ENCODE measurements at regions not wholly inside any gene's neighbourhood (a gene's known extent, or its start where the extent isn't known, plus 50 kb on each side); places are given as distances from the start of the nearest gene placed in this dataset.

DNA sequence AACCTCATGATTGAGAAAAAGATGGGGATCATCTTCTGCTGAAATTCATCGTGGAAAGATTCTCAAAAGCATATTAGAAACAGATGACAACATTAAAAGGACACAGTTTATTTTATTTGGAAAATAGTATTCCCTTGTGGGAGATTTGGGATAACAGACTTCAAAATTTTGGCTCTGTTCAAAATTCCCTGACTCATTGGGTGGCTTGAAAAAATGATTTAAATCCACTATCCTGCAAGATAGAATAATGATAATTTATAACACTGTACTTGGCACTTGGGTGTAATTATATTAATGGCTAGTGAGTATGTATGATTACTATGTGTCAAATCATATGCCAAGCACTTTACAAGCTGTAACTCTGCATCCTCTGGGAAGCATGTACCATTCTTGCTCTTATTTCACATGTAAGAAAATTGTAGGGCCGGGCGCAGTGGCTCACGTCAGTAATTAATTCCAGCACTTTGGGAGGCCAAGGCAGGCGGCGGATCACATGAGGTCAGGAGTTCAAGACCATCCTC lies 128.8 kb downstream of the LMNTD1 start:
- no peaks in the 10 kb centered on the region for H3K9me3 ChIP-seq
- H3K27ac ChIP-seq: no peak overlapping the region
- H3K36me3 ChIP-seq: no peaks in the 10 kb centered on the region
- H3K27me3 ChIP-seq: no peaks in the 10 kb centered on the region
- DNase-seq (ENCODE audit: extremely low spot score in 2 of 2): no peak
- no peaks in the 10 kb centered on the region for H3K4me1 ChIP-seq
- TF ChIP-seq, protein P1, sequence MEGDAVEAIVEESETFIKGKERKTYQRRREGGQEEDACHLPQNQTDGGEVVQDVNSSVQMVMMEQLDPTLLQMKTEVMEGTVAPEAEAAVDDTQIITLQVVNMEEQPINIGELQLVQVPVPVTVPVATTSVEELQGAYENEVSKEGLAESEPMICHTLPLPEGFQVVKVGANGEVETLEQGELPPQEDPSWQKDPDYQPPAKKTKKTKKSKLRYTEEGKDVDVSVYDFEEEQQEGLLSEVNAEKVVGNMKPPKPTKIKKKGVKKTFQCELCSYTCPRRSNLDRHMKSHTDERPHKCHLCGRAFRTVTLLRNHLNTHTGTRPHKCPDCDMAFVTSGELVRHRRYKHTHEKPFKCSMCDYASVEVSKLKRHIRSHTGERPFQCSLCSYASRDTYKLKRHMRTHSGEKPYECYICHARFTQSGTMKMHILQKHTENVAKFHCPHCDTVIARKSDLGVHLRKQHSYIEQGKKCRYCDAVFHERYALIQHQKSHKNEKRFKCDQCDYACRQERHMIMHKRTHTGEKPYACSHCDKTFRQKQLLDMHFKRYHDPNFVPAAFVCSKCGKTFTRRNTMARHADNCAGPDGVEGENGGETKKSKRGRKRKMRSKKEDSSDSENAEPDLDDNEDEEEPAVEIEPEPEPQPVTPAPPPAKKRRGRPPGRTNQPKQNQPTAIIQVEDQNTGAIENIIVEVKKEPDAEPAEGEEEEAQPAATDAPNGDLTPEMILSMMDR (IDR thresholded peaks at IDR 0.05): no peak
- TF ChIP-seq POLR2A (IDR thresholded peaks at IDR 0.05) (no peak), POLR2AphosphoS5 (IDR thresholded peaks at IDR 0.05; ENCODE audit: insufficient read depth in 1 of 2, low read depth in 1 of 2) (no peak)
- no peak overlapping the region for H3K4me3 ChIP-seq
- intact Hi-C loops (cut with DNase I): no loop called here

DNA sequence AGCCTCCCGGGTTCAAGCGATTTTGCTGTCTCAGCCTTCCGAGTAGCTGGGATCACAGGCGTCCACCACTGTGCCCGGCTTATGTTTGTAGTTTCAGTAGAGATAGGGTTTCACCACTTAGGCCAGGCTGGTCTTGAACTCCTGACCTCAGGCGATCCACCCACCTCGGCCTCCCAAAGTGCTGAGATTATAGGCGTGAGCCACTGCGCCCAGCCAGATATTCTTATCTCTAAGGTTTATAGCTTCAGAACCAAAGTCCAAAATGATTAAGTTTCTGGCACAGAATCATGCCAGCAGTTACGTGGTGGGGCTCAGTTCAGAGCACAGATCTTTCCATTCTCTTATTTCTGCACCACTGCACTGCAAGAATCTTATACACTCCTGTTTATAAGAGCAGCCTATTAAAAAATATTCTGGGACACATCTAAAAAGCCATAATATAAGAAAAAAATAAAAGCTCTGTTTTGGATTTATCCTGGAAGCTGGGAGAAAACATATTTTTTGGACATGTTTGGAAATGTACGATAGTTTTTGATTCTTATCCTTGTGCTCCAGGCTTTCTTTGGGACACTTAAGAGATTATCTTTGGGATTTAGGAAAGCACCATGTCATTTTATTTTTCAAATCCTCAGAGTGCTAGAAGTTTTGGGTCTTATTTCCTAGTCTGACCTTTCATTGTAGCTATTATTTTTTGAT lies 129.6 kb downstream of the LMNTD1 start:
- H3K9me3 ChIP-seq: no peaks in the 10 kb centered on the region
- H3K27me3 ChIP-seq: no peaks in the 10 kb centered on the region
- TF ChIP-seq POLR2A (IDR thresholded peaks at IDR 0.05) (no peak), POLR2AphosphoS5 (IDR thresholded peaks at IDR 0.05; ENCODE audit: insufficient read depth in 1 of 2, low read depth in 1 of 2) (no peak)
- TF ChIP-seq, protein P1 (IDR thresholded peaks at IDR 0.05): no peak
- no peak overlapping the region for H3K4me3 ChIP-seq
- H3K27ac ChIP-seq: no peak overlapping the region
- intact Hi-C loops (cut with DNase I): no loop called here
- DNase-seq (ENCODE audit: extremely low spot score in 2 of 2): no peak
- H3K36me3 ChIP-seq: no peaks in the 10 kb centered on the region
- H3K4me1 ChIP-seq: no peaks in the 10 kb centered on the region

DNA sequence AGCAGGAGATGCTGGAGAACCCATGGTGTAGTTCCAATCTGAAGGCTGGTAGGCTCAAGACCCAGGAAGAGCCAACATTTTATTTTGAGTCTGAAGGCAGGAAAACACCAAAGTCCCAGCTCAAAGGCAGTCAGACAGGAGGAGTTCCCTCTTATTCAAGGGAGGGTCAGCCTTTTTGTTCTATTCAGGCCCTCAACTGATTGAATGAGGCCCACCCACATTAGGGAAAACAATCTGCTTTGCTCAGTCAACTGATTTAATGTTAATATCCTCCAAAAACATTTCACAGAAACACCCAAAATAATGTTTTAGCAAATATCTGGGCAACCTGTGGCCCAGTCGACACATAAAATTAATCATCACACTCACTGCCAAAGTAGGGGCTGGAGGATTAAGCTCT lies 130.8 kb downstream of the LMNTD1 start:
- no peak for DNase-seq (ENCODE audit: extremely low spot score in 2 of 2)
- Histone ChIP-seq H3K36me3 (no peaks in the 10 kb centered on the region), H3K4me3 (no peak overlapping the region), H3K4me1 (no peaks in the 10 kb centered on the region), H3K27ac (no peak overlapping the region), H3K27me3 (no peaks in the 10 kb centered on the region), H3K9me3 (no peaks in the 10 kb centered on the region)
- intact Hi-C loops (cut with DNase I): no loop called here
- TF ChIP-seq POLR2A (IDR thresholded peaks at IDR 0.05): no peak

DNA sequence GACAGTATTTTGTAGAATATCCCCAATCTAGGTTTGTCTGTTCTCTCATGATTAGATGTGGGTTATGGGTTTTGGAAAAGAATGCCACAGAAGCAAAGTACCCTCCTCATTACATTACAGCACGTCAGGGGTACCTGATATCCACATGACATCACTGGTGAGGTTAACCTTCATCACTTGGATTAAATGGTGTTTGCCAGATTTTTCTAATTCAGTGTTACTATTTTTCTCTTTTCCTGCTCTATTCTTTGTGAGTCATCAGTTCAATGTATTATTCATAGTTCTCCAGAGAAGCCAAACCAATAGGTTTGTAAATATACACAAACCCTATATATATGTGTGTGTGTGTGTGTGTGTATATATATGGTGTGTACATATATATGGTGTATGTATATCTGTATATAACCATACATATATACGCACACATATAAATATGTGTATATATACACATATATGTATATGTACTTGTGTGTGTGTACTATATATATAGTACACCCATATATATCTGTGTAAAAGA lies 131.4 kb downstream of the LMNTD1 start:
- H3K4me3 ChIP-seq: no peak overlapping the region
- intact Hi-C loops (cut with DNase I): no loop called here
- no peak overlapping the region for H3K27ac ChIP-seq
- no peaks in the 10 kb centered on the region for H3K9me3 ChIP-seq
- H3K4me1 ChIP-seq: no peaks in the 10 kb centered on the region
- TF ChIP-seq, protein P1 (IDR thresholded peaks at IDR 0.05): no peak
- TF ChIP-seq POLR2A (IDR thresholded peaks at IDR 0.05): no peak
- TF ChIP-seq POLR2AphosphoS5 (IDR thresholded peaks at IDR 0.05; ENCODE audit: insufficient read depth in 1 of 2, low read depth in 1 of 2): no peak
- H3K36me3 ChIP-seq: no peaks in the 10 kb centered on the region
- no peak for DNase-seq (ENCODE audit: extremely low spot score in 2 of 2)
- no peaks in the 10 kb centered on the region for H3K27me3 ChIP-seq

DNA sequence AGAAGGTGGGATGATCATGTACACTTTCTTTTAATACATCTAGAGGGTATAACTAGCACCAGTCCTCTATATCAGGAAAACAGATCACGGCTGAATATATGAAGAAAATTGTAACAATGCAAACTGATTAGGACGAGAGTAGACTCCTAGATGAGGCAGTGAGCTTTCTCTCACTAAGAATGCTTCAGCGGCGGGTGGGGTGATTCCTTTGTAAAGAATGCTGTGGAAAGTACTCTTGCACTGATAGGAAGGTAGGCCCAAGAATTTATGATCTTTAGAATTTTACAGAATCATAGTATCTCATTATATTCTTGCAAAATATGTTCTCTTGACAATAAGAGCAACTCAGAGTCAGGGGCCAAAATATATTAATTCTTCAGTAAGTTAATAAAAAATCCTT lies 133.0 kb downstream of the LMNTD1 start:
- Histone ChIP-seq H3K27ac (no peak overlapping the region), H3K36me3 (no peaks in the 10 kb centered on the region), H3K9me3 (no peaks in the 10 kb centered on the region), H3K4me3 (no peak overlapping the region), H3K4me1 (no peaks in the 10 kb centered on the region), H3K27me3 (no peaks in the 10 kb centered on the region)
- intact Hi-C loops (cut with DNase I): no loop called here
- TF ChIP-seq, protein P1 (IDR thresholded peaks at IDR 0.05): no peak
- TF ChIP-seq POLR2AphosphoS5 (IDR thresholded peaks at IDR 0.05; ENCODE audit: insufficient read depth in 1 of 2, low read depth in 1 of 2) (no peak), POLR2A (IDR thresholded peaks at IDR 0.05) (no peak)
- no peak for DNase-seq (ENCODE audit: extremely low spot score in 2 of 2)
